ENCODE measurements at regions not wholly inside any gene's neighbourhood (a gene's known extent, or its start where the extent isn't known, plus 50 kb on each side); places are given as distances from the start of the nearest gene placed in this dataset.

- H3K36me3 ChIP-seq (ENCODE audit: insufficient read depth, low read depth, low read length) = no peaks in the 10 kb centered on the region
Measured at GRCh38 chr18:78892177-78892576, 87.4 kb upstream of the SALL3 start.

GRCh38 chr18:78892721-78893120 lies 86.9 kb upstream of the SALL3 start:
- H3K9ac ChIP-seq (ENCODE audit: low read depth, low read length) = no peak overlapping the region
- H3K27me3 ChIP-seq (ENCODE audit: insufficient read depth, low read length) = no peaks in the 10 kb centered on the region
- H3K36me3 ChIP-seq (ENCODE audit: insufficient read depth, low read depth, low read length) = no peaks in the 10 kb centered on the region
- H3K4me3 ChIP-seq (ENCODE audit: low read length) = no peak overlapping the region
- H3K4me1 ChIP-seq (ENCODE audit: insufficient read depth, low read length) = no peaks in the 10 kb centered on the region
- H3K9me3 ChIP-seq (ENCODE audit: insufficient read depth, low read depth, low read length) = peaks cover 20% of the 10 kb centered on the region
- no peak overlapping the region for H3K27ac ChIP-seq (ENCODE audit: low read length)

More at GRCh38 chr18:78892177-78892576, 87.4 kb upstream of the SALL3 start:
- Histone ChIP-seq H3K9me3 (ENCODE audit: insufficient read depth, low read depth, low read length) (peaks cover 20% of the 10 kb centered on the region), H3K27me3 (ENCODE audit: insufficient read depth, low read length) (no peaks in the 10 kb centered on the region), H3K9ac (ENCODE audit: low read depth, low read length) (no peak overlapping the region), H3K27ac (ENCODE audit: low read length) (no peak overlapping the region), H3K4me3 (ENCODE audit: low read length) (no peak overlapping the region), H3K4me1 (ENCODE audit: insufficient read depth, low read length) (no peaks in the 10 kb centered on the region)

DNA sequence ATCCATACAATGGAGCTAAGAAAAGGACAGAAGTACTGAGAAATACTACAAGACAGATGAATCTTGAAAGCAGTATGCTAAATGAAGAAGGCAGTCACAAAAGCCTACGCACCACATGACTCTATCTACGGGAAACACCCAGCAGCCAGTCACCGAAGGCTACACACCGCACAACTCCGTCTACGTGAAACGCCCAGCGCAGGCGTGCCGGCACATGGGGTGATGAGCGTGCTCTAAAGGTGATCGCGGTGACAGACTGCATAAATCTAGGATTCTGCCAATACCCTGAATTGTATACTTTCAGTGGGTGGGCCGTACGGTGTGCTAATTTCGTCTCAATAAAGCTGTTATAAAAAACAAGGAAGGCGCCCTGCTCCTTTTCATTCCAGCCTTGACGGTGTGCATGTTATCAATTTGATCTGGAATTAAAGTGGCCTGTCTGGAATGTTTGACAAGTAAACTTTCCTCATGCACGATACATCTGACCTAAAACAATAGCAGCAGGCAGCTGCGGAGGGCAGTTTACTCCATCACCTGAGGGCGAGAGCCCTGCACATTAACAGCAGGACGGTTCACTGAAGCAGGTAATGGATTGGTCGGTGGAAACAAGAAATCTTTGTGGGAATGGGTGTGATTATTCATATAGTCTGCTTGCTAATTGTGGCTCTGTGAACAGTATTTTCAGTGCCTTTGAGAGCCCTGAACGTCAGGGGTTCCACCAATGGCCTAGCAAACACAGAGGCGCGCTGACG lies 86.2 kb upstream of the SALL3 start:
- Histone ChIP-seq H3K4me1 (ENCODE audit: insufficient read depth, low read length) (no peaks in the 10 kb centered on the region), H3K27ac (ENCODE audit: low read length) (no peak overlapping the region), H3K9ac (ENCODE audit: low read depth, low read length) (no peak overlapping the region), H3K27me3 (ENCODE audit: insufficient read depth, low read length) (no peaks in the 10 kb centered on the region), H3K9me3 (ENCODE audit: insufficient read depth, low read depth, low read length) (peaks cover 19% of the 10 kb centered on the region), H3K36me3 (ENCODE audit: insufficient read depth, low read depth, low read length) (no peaks in the 10 kb centered on the region), H3K4me3 (ENCODE audit: low read length) (no peak overlapping the region)

DNA sequence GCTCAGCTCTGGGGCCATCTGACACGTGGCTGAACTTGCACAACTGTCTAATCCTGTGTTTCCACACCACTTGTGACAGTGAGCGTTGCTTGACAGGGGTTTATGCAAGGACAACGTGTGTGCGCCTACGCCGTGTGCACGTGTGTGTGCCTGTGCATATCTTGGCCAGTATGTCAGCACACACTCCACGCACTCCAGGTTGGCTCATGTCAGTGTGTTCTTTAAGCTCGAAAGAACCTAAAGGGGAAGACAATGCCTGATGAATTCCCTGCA lies 85.6 kb upstream of the SALL3 start:
- H3K9ac ChIP-seq (ENCODE audit: low read depth, low read length) = no peak overlapping the region
- peaks cover 14% of the 10 kb centered on the region for H3K9me3 ChIP-seq (ENCODE audit: insufficient read depth, low read depth, low read length)
- no peak overlapping the region for H3K4me3 ChIP-seq (ENCODE audit: low read length)
- H3K4me1 ChIP-seq (ENCODE audit: insufficient read depth, low read length) = no peaks in the 10 kb centered on the region
- H3K36me3 ChIP-seq (ENCODE audit: insufficient read depth, low read depth, low read length) = no peaks in the 10 kb centered on the region
- H3K27ac ChIP-seq (ENCODE audit: low read length) = no peak overlapping the region
- no peaks in the 10 kb centered on the region for H3K27me3 ChIP-seq (ENCODE audit: insufficient read depth, low read length)

GRCh38 chr18:78895207-78896001 lies 84.2 kb upstream of the SALL3 start:
- H3K27me3 ChIP-seq (ENCODE audit: insufficient read depth, low read length) = no peaks in the 10 kb centered on the region
- no peaks in the 10 kb centered on the region for H3K4me1 ChIP-seq (ENCODE audit: insufficient read depth, low read length)
- no peak overlapping the region for H3K27ac ChIP-seq (ENCODE audit: low read length)
- H3K9ac ChIP-seq (ENCODE audit: low read depth, low read length) = no peak overlapping the region
- H3K9me3 ChIP-seq (ENCODE audit: insufficient read depth, low read depth, low read length) = no peaks in the 10 kb centered on the region; the same call in 1 of the 2 replicates
- no peak overlapping the region for H3K4me3 ChIP-seq (ENCODE audit: low read length)
- no peaks in the 10 kb centered on the region for H3K36me3 ChIP-seq (ENCODE audit: insufficient read depth, low read depth, low read length)

DNA sequence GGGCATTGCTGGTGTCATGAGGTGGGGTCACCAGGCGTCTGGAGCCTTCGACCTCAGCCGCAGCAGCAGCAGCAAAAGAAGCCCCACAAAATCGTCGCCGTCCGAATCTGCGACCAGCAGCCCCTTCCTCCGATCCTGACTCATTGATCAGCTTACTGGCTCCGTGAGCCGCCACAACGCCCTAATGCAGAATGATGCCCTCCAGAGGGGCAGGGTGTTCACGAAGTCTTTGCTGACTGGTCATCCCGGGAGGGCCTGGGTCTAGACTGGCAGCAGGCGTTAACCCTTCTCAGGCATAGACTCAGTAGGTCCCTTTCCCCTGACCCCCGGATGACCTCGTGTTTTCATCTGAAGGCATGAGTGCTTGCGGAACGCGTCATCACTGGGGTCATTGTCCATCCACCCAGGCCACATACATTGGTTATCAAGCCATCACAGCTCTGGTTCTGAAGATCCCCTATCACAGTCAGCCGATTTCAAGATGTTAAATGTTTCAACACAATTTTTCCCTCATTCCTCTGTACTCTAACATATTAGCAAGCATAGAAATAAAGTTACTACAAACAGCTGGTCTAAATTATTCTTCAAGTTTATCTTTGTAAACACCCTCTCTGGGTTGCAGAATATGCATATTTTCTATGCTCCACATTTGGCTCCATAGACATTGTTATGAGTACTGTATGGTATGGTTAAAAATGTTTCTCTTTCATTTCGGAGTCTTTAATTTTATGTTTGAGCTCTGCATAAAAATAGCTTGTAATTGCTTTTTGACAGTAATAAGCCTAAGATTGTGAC lies 83.3 kb upstream of the SALL3 start:
- no peak overlapping the region for H3K4me3 ChIP-seq (ENCODE audit: low read length)
- H3K27me3 ChIP-seq (ENCODE audit: insufficient read depth, low read length) = no peaks in the 10 kb centered on the region
- no peaks in the 10 kb centered on the region for H3K4me1 ChIP-seq (ENCODE audit: insufficient read depth, low read length)
- no peaks in the 10 kb centered on the region for H3K9me3 ChIP-seq (ENCODE audit: insufficient read depth, low read depth, low read length)
- no peak overlapping the region for H3K27ac ChIP-seq (ENCODE audit: low read length)
- H3K36me3 ChIP-seq (ENCODE audit: insufficient read depth, low read depth, low read length) = no peaks in the 10 kb centered on the region
- no peak overlapping the region for H3K9ac ChIP-seq (ENCODE audit: low read depth, low read length)

DNA sequence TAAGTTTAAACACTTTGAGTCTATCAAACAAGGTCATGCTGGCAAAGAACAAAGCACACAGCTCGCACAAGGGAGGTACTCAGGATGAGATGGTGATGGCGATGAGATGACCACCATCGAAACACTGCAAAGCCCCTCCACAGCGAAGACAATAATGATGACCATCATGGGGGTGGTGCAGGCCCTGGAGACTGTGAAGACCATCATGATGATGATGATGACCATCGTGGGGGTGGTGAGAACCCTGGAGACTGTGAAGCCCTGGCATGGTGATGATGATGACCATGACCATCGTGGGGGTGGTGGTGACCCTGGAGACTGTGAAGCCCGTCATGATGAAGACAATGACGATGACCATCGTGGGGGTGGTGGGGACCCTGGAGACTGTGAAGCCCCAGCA lies 81.6 kb upstream of the SALL3 start:
- no peak overlapping the region for H3K4me3 ChIP-seq (ENCODE audit: low read length)
- H3K27ac ChIP-seq (ENCODE audit: low read length) = no peak overlapping the region
- H3K9me3 ChIP-seq (ENCODE audit: insufficient read depth, low read depth, low read length) = no peaks in the 10 kb centered on the region
- peaks cover 2% of the 10 kb centered on the region; the same call in 1 of the 2 replicates for H3K4me1 ChIP-seq (ENCODE audit: insufficient read depth, low read length)
- H3K36me3 ChIP-seq (ENCODE audit: insufficient read depth, low read depth, low read length) = no peaks in the 10 kb centered on the region
- no peak overlapping the region for H3K9ac ChIP-seq (ENCODE audit: low read depth, low read length)
- no peaks in the 10 kb centered on the region for H3K27me3 ChIP-seq (ENCODE audit: insufficient read depth, low read length)

DNA sequence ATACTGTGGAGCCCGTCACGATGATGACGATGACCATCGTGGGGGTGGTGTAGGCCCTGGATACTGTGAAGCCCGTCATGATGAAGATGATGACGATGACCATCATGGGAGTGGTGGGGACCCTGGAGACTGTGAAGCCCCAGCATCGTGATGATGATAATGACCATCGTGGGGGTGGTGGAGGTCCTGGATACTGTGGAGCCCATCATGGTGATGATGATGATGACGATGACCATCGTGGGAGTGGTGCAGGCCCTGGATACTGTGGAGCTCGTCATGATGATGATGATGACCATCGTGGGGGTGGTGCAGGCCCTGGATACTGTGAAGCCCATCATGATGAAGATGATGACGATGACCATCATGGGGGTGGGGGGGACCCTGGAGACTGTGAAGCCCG lies 81.0 kb upstream of the SALL3 start:
- Histone ChIP-seq H3K36me3 (ENCODE audit: insufficient read depth, low read depth, low read length) (no peaks in the 10 kb centered on the region), H3K27me3 (ENCODE audit: insufficient read depth, low read length) (no peaks in the 10 kb centered on the region), H3K9ac (ENCODE audit: low read depth, low read length) (no peak overlapping the region), H3K27ac (ENCODE audit: low read length) (no peak overlapping the region), H3K4me3 (ENCODE audit: low read length) (no peak overlapping the region), H3K9me3 (ENCODE audit: insufficient read depth, low read depth, low read length) (no peaks in the 10 kb centered on the region), H3K4me1 (ENCODE audit: insufficient read depth, low read length) (peaks cover 8% of the 10 kb centered on the region; the same call in 1 of the 2 replicates)

- Histone ChIP-seq H3K27ac (ENCODE audit: low read length) (no peak overlapping the region), H3K9me3 (ENCODE audit: insufficient read depth, low read depth, low read length) (no peaks in the 10 kb centered on the region), H3K27me3 (ENCODE audit: insufficient read depth, low read length) (no peaks in the 10 kb centered on the region), H3K9ac (ENCODE audit: low read depth, low read length) (no peak overlapping the region), H3K4me1 (ENCODE audit: insufficient read depth, low read length) (peaks cover 10% of the 10 kb centered on the region; the same call in 1 of the 2 replicates), H3K4me3 (ENCODE audit: low read length) (no peak overlapping the region), H3K36me3 (ENCODE audit: insufficient read depth, low read depth, low read length) (no peaks in the 10 kb centered on the region)
Measured at GRCh38 chr18:78899241-78899640, 80.4 kb upstream of the SALL3 start.

- H3K36me3 ChIP-seq (ENCODE audit: insufficient read depth, low read depth, low read length) = no peaks in the 10 kb centered on the region
- no peak overlapping the region for H3K27ac ChIP-seq (ENCODE audit: low read length)
- H3K9me3 ChIP-seq (ENCODE audit: insufficient read depth, low read depth, low read length) = no peaks in the 10 kb centered on the region
- peaks cover 10% of the 10 kb centered on the region; the same call in 1 of the 2 replicates for H3K4me1 ChIP-seq (ENCODE audit: insufficient read depth, low read length)
- no peaks in the 10 kb centered on the region for H3K27me3 ChIP-seq (ENCODE audit: insufficient read depth, low read length)
- no peak overlapping the region for H3K9ac ChIP-seq (ENCODE audit: low read depth, low read length)
- H3K4me3 ChIP-seq (ENCODE audit: low read length) = no peak overlapping the region
Measured at GRCh38 chr18:78900938-78901909, 78.4 kb upstream of the SALL3 start.
